Fibroblast of skin of right quadriceps (primary cell): ENCODE measurements at regions not wholly inside any gene's neighbourhood (a gene's known extent, or its start where the extent isn't known, plus 50 kb on each side); places are given as distances from the start of the nearest gene placed in this dataset.
A peak's percentile ranks its signal among the peaks of the same experiment; 100 is the strongest.
"Not testable (repeated sequence)": the region's sequence is repeated elsewhere in the genome, so short reads cannot be mapped to it uniquely, and the experiment has no call there.

Source experiments
- DNase-seq: peaks from one replicate; pipeline ENCODE4 v3.0.0-alpha.2; 2013

DNA sequence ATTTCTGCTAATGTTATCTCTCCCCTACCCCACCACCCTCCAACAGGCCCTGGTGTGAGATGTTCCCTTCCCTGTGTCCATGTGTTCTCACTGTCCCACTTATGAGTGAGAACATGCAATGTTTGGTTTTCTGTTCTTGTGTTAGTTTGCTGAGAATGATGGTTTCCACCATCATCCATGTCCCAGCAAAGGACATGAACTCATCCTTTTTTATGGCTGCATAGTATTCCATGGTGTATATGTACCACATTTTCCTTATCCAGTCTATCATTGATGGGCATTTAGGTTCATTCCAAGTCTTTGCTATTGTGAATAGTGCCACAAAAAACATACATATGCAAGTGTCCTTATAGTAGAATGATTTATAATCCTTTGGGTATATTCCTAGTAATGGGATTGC, 104.5 kb downstream of the ZNF33B start:
- not testable (repeated sequence) for DNase-seq

GRCh38 chr10:42532996-42533395, 105.4 kb downstream of the ZNF33B start:
- DNase-seq: no peak

DNA sequence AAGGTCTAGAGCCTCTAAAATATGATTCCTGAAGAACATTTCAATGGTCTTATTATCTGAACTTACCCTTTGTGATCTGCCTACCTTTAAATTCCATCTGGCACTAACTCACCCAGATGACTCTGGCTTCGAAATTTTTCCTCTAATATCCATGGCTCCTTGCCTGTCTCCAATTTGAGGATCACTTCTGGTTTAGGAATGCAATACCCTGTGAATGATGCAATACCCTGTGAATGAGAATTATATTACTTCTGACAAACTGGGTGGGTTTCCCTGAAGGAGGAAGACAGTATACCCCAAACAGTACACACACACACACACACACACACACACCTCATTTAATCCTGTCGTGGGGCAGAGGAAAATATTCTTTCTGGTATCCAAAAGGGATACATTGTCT, 115.3 kb downstream of the ZNF33B start:
- DNase-seq: no peak

GRCh38 chr10:42519761-42520460, 118.5 kb downstream of the ZNF33B start:
- no peak for DNase-seq

GRCh38 chr10:42519079-42519478, 119.3 kb downstream of the ZNF33B start:
- DNase-seq: no peak

- DNase-seq: no peak
Observed at GRCh38 chr10:42513921-42514320, 124.4 kb downstream of the ZNF33B start.

GRCh38 chr10:42491801-42492200, 146.6 kb downstream of the ZNF33B start:
- no peak for DNase-seq

DNA sequence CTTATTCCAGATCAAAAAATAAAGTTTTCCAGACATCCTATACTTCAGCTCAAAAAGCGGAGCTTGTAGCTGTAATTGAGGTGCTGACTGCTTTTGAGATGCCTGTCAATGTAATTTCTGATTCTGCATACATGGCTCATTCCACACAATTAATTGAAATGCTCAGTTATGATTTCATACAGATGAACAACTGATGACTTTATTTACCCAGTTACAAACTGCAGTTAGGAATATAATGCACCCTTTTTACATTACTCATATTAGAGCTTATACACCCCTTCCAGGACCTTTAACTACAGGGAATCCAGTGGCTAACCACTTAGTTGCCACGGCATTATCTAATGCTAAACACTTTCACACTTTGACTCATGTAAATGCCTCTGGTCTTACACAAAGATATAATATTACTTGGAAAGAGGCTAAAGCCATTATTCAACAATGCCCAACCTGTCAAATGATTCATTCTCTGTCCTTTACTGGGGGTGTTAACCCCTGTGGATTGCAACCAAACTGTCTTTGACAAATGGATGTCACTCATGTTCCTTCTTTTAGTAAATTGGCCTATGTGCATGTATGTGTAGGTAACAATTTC, 147.3 kb downstream of the ZNF33B start:
- DNase-seq: peak; percentile 6

DNA sequence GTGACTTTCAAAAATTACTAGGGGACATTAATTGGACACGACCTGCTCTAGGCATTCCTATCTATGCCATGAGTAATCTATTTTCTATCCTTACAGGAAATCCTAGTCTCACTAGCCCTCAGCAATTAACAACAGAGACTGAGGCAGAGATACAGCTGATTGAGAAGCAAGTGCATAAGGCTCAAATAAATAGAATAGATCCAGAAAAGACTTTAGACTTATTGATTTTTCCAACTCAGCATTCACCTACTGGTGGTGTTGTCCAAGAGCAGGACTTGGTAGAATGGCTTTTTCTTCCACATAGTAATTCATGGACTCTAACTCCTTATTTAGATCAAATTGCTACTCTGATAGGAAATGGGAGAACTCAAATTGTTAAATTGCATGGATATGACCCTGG, 148.0 kb downstream of the ZNF33B start:
- DNase-seq: no peak

GRCh38 chr10:42488416-42488815, 150.0 kb downstream of the ZNF33B start:
- peak; percentile 11 for DNase-seq

DNA sequence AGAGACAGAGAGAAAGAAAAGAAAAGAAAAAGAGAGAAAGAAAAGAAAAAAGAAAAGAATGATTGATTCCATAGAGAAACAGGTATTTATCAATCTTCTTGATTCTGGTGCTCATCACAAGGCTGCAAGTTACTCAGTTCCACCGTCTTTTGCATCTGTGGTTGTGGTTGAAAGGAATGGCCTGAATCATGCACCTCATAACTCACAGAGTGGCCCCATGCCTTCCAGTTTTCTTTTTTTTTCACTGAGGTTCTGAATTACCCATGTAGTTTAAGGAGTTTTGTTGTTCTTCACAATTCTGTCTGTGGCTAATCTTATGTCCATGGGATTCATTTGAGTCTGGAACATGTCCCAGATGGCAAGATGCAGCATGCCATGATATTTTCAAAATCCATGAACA, 156.0 kb downstream of the ZNF33B start:
- no peak for DNase-seq

GRCh38 chr10:42479057-42479456, 159.3 kb downstream of the ZNF33B start:
- DNase-seq: no peak

DNA sequence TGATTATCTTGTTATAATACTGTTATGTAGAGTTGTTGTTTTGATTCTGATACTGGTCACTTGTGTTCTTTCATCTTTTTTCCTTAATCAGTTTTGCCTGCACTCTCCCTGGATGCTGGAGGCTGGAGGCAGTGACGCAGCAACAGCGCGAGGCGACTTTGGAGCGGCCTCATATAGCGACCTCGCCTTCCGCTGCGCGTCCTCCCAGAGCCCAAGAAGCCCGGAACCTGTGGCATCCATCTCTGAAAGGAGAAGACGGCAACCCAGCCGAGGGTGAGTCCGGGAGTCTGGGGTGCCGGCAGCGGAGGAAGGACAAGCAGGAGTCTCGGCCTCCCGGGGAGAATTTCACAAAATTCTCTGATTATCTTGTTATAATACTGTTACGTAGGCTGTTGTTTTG, 161.2 kb downstream of the ZNF33B start:
- no peak for DNase-seq

DNA sequence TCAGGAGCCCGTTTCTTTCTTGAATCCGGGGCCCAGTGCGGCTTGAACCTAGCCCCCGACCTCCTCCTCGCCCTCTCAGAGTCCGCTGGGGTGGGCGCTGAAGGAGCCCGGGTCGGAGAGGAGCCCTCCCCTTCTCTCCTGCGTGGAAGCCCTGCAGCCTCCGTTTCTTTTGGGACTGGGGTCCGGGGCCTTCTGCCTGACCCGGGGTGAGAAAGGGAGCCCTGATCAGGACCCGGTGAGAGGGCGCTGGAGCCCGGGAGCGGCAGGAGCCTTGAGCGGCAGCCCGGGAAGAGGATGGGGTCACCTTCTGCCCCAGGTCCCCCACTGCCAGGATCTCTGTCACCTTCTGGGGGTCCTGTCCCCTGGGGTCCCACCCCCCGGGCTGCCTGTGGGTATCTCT, 162.3 kb downstream of the ZNF33B start:
- no peak for DNase-seq

DNA sequence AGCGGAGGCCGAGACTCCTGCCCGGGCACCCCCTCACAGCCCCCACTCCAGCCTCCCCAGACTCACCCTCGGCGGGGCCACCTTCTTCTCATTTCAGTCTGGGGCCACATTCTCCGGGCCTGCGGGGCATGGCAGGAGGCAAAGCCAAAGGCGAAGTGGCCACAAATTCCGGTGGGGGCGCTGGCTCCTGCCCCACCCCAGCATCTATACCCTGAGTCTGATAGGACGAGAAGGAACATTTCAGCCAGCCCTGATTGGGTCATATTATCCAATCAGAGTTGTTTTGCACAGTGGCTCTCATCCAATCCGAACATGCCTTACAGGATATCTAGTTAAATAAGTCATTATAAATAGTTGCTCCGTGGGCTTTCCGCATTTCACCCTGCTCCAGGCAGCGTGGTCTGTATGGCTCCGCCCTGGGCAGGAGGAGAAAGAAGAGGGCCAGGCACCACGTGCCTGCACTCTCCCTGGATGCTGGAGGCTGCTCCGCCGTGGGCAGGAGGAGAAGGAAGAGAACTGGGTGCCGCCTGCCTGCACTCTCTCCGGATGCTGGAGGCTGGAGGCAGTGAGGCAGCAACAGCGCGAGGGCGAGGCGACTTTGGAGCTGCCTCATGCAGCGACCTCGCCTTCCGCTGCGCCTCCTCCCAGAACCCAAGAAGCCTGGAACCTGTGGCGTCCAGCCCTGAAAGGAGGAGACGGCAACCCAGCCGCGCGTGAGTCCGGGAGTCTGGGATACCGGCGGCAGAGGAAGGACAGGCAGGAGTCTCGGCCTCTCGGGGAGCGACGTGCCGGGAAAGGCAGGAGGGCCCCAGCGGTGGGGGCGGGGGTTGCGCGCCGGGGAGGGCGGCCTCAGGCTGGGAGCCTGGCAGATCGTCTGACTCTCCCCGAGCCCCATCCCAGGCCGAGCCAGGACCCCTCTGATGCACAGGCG, 162.9 kb downstream of the ZNF33B start:
- peak; percentile 5 for DNase-seq

GRCh38 chr10:42454313-42454712, 184.1 kb downstream of the ZNF33B start:
- no peak for DNase-seq

- no peak for DNase-seq
Observed at GRCh38 chr10:42431095-42431494, 207.3 kb downstream of the ZNF33B start.

DNA sequence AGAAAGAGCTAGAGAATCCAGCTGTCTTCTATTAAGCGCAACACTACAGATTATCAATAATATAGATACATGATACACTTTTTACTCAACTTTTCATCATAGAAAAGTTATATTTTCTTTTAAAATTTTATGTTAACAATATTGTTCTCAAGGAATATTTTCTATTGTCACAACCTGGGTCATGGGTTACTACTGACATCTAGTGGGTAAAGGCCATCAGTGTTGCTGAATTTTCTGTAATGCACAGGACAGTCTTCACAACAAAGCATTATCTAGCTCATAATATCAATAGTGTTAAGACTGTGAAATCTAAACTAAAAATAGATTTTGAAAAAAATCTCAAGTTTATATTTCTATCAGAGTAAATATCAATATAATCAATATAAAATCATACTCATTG, 209.8 kb downstream of the ZNF33B start:
- no peak for DNase-seq

GRCh38 chr10:42422911-42423310, 215.5 kb downstream of the ZNF33B start:
- no peak for DNase-seq

- DNase-seq: no peak
Observed at GRCh38 chr10:42421812-42422211, 216.6 kb downstream of the ZNF33B start.

- no peak for DNase-seq
Observed at GRCh38 chr10:42419789-42420188, 218.6 kb downstream of the ZNF33B start.

- DNase-seq: no peak
Observed at GRCh38 chr10:42380926-42381547, 257.3 kb downstream of the ZNF33B start.

GRCh38 chr10:42367532-42368230, 270.7 kb downstream of the ZNF33B start:
- DNase-seq: peak; percentile 77
